Hepatocyte (in vitro differentiated cells): ENCODE measurements at regions not wholly inside any gene's neighbourhood (a gene's known extent, or its start where the extent isn't known, plus 50 kb on each side); places are given as distances from the start of the nearest gene placed in this dataset.

Experiments used
- EZH2 ChIP-seq: fragments of 200-600 bp; sonication (generic); IDR thresholded peaks from 2 replicates; pipeline ENCODE4 v1.6.1; 2016; ENCODE audit warnings: antibody characterized with exemption, mild to moderate bottlenecking, borderline replicate concordance
- TF ChIP-seq, protein P1 (sequence below): fragments of 200-600 bp; sonication (generic); IDR thresholded peaks from 2 replicates; pipeline ENCODE4 v1.5.1; 2016; ENCODE audit warnings: antibody characterized with exemption, mild to moderate bottlenecking; ENCODE audit not compliant: poor library complexity

DNA sequence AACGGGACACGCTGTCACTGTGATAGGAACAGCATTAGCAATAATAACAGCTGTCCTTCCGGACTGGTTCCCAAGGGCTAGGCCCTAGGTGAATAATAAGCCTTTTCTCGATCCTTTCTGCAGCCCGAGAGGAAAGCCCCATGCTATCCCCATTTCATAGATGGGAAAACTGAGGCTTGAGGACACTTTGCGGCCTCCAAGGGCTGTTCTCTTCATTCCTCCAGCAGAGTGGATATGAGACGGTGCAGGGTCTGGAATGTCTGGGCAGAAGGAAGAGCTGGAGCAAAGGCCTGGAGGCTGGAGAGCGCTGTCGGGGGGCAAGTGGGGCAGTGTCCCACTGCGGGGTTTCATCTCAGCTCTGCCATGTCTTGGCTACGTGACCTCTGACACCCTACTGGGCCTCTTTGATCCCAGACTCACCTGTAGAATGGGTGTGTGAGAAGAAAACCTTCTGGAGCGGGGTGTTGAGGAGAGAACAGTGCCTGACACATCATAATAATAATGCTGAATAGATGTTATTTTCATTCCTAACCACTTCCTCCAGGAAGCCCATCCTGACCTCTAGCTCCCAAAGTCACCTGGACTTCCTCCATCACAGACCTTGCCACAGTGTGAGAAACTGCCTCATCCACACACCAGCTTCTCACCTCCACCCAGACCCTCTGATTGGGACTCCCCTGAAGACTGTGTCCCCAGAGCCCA lies 74.8 kb downstream of the CEBPB start:
- TF ChIP-seq, protein P1, sequence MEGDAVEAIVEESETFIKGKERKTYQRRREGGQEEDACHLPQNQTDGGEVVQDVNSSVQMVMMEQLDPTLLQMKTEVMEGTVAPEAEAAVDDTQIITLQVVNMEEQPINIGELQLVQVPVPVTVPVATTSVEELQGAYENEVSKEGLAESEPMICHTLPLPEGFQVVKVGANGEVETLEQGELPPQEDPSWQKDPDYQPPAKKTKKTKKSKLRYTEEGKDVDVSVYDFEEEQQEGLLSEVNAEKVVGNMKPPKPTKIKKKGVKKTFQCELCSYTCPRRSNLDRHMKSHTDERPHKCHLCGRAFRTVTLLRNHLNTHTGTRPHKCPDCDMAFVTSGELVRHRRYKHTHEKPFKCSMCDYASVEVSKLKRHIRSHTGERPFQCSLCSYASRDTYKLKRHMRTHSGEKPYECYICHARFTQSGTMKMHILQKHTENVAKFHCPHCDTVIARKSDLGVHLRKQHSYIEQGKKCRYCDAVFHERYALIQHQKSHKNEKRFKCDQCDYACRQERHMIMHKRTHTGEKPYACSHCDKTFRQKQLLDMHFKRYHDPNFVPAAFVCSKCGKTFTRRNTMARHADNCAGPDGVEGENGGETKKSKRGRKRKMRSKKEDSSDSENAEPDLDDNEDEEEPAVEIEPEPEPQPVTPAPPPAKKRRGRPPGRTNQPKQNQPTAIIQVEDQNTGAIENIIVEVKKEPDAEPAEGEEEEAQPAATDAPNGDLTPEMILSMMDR: no peak
- TF ChIP-seq EZH2: no peak
